Stimulated activated CD8-positive, alpha-beta memory T cell treated with anti-CD3 and anti-CD28 coated beads, Interleukin-7, amount 100 ng/mL, for 1 hour (primary cell): ENCODE measurements at regions not wholly inside any gene's neighbourhood (a gene's known extent, or its start where the extent isn't known, plus 50 kb on each side); places are given as distances from the start of the nearest gene placed in this dataset.
"Not testable (repeated sequence)": the region's sequence is repeated elsewhere in the genome, so short reads cannot be mapped to it uniquely, and the experiment has no call there.

ENCODE experiments used
- DNase-seq, 2 donors: peaks; one replicate each; pipeline ENCODE4 v3.0.0-alpha.2; 2020; ENCODE audit warnings: low read depth in 2 of 2

- no peak for DNase-seq
Measured at GRCh38 chr21:28877318-28877884, 115.3 kb downstream of the LTN1 start.

GRCh38 chr21:28875078-28875477 is 117.6 kb downstream of the LTN1 start:
- DNase-seq = no peak

- no peak for DNase-seq
Measured at GRCh38 chr21:28872218-28872617, 120.5 kb downstream of the LTN1 start.

GRCh38 chr21:28871388-28872010 is 121.2 kb downstream of the LTN1 start:
- no peak for DNase-seq

- no peak for DNase-seq
Measured at GRCh38 chr21:28867401-28867800, 125.3 kb downstream of the LTN1 start.

- DNase-seq = no peak
Measured at GRCh38 chr21:28865488-28866186, 127.0 kb downstream of the LTN1 start.

- DNase-seq = no peak
Measured at GRCh38 chr21:28858424-28858823, 134.3 kb downstream of the LTN1 start.

- DNase-seq = no peak
Measured at GRCh38 chr21:28857752-28858151, 134.9 kb downstream of the LTN1 start.

- no peak for DNase-seq
Measured at GRCh38 chr21:28856588-28857250, 136.0 kb downstream of the LTN1 start.

- no peak for DNase-seq
Measured at GRCh38 chr21:28852706-28853105, 140.0 kb downstream of the LTN1 start.

GRCh38 chr21:28851645-28852044 is 141.0 kb downstream of the LTN1 start:
- no peak for DNase-seq

GRCh38 chr21:28839237-28839636 is 153.4 kb downstream of the LTN1 start:
- not testable (repeated sequence) for DNase-seq

- not testable (repeated sequence) for DNase-seq
Measured at GRCh38 chr21:28837426-28837825, 155.3 kb downstream of the LTN1 start.

- DNase-seq = not testable (repeated sequence)
Measured at GRCh38 chr21:28836588-28836987, 156.1 kb downstream of the LTN1 start.

- no peak for DNase-seq
Measured at GRCh38 chr21:28834335-28835238, 158.1 kb downstream of the LTN1 start.

- DNase-seq = no peak
Measured at GRCh38 chr21:28833609-28834008, 159.1 kb downstream of the LTN1 start.

- DNase-seq = no peak
Measured at GRCh38 chr21:28833182-28833581, 159.5 kb downstream of the LTN1 start.

GRCh38 chr21:28832715-28833061 is 160.0 kb downstream of the LTN1 start:
- no peak for DNase-seq

GRCh38 chr21:28832013-28832714 is 160.5 kb downstream of the LTN1 start:
- DNase-seq = no peak

- no peak for DNase-seq
Measured at GRCh38 chr21:28828981-28829380, 163.7 kb downstream of the LTN1 start.

GRCh38 chr21:28828021-28828420 is 164.7 kb downstream of the LTN1 start:
- DNase-seq = no peak
